ENCODE measurements at regions not wholly inside any gene's neighbourhood (a gene's known extent, or its start where the extent isn't known, plus 50 kb on each side); places are given as distances from the start of the nearest gene placed in this dataset.
A peak's percentile ranks its signal among the peaks of the same experiment; 100 is the strongest.
"Not testable (repeated sequence)": the region's sequence is repeated elsewhere in the genome, so short reads cannot be mapped to it uniquely, and the experiment has no call there.

- no peak for DNase-seq
- Histone ChIP-seq H3K27me3 (no peaks in the 10 kb centered on the region), H3K36me3 (no peaks in the 10 kb centered on the region), H3K4me1 (peaks cover 0 to 23% (median 7%) of the 10 kb centered on the region in 4 donors), H3K4me3 (no peak overlapping the region), H3K9me3 (no peaks in the 10 kb centered on the region), H3K27ac (peak overlapping the region in 2 of 3 donors; percentile 43 to 60)
- intact Hi-C loops (cut with DNase I), result no loop called here
- WGBS (ENCODE audit: insufficient coverage, low coverage, low lambda C conversion rate, missing lambda C conversion rate), result 47% methylated on average over 2 of the region's 2 CpGs
- peak; percentile 73 to 81 (median 75) for ATAC-seq
- no peak for TF ChIP-seq CTCF (IDR thresholded peaks at IDR 0.05)
- no peak for TF ChIP-seq POLR2A (IDR thresholded peaks at IDR 0.05)
These were observed 264.2 kb upstream of the AMIGO2 start for GRCh38 chr12:47343684-47344567.

- no peak for ATAC-seq
- no peak for TF ChIP-seq POLR2A (IDR thresholded peaks at IDR 0.05)
- no peak for TF ChIP-seq CTCF (IDR thresholded peaks at IDR 0.05)
- intact Hi-C loops (cut with DNase I), result no loop called here
- Histone ChIP-seq H3K4me3 (no peak overlapping the region), H3K27ac (no peak overlapping the region), H3K4me1 (peaks cover 0 to 4% (median 0%) of the 10 kb centered on the region in 4 donors), H3K9me3 (no peaks in the 10 kb centered on the region), H3K27me3 (no peaks in the 10 kb centered on the region), H3K36me3 (no peaks in the 10 kb centered on the region)
- WGBS (ENCODE audit: insufficient coverage, low coverage, low lambda C conversion rate, missing lambda C conversion rate), result 81% methylated on average over 6 of the region's 7 CpGs
- no peak for DNase-seq
These were observed 260.8 kb upstream of the AMIGO2 start for GRCh38 chr12:47340411-47341015.

- Histone ChIP-seq H3K27me3 (no peaks in the 10 kb centered on the region), H3K4me3 (no peak overlapping the region), H3K4me1 (no peaks in the 10 kb centered on the region), H3K36me3 (no peaks in the 10 kb centered on the region), H3K27ac (no peak overlapping the region), H3K9me3 (no peaks in the 10 kb centered on the region)
- intact Hi-C loops (cut with DNase I), result no loop called here
- DNase-seq, result no peak
- TF ChIP-seq POLR2A (IDR thresholded peaks at IDR 0.05) (no peak), CTCF (IDR thresholded peaks at IDR 0.05) (no peak)
- no peak for ATAC-seq
These were observed 257.8 kb upstream of the AMIGO2 start for GRCh38 chr12:47337581-47337980.

- H3K4me1 ChIP-seq; H3K27ac ChIP-seq; H3K36me3 ChIP-seq; ATAC-seq; H3K27me3 ChIP-seq; intact Hi-C loops (cut with DNase I); H3K4me3 ChIP-seq; H3K9me3 ChIP-seq: not testable (repeated sequence)
- WGBS (ENCODE audit: insufficient coverage, low coverage, low lambda C conversion rate, missing lambda C conversion rate), result no CpG with 5 or more reads among the region's 22 CpGs
- peak in 1 of 3 donors; percentile 52 for DNase-seq
These were observed 253.6 kb upstream of the AMIGO2 start for GRCh38 chr12:47333271-47333858.
